ENCODE measurements at regions not wholly inside any gene's neighbourhood (a gene's known extent, or its start where the extent isn't known, plus 50 kb on each side); places are given as distances from the start of the nearest gene placed in this dataset.

- TF ChIP-seq CTCF (IDR thresholded peaks at IDR 0.05; ENCODE audit: low read depth, low read length, missing input control) (no peak), MAX (IDR thresholded peaks at IDR 0.05) (no peak), YY1 (IDR thresholded peaks at IDR 0.05) (no peak), ATF3 (IDR thresholded peaks at IDR 0.05) (no peak), TAF1 (conservative IDR thresholded peaks at IDR 0.05) (no peak), RAD21 (IDR thresholded peaks at IDR 0.05) (no peak)
Measured at GRCh38 chr10:9926881-9927280, 1090.8 kb upstream of the CELF2 start.
